ENCODE measurements at regions not wholly inside any gene's neighbourhood (a gene's known extent, or its start where the extent isn't known, plus 50 kb on each side); places are given as distances from the start of the nearest gene placed in this dataset.

DNA sequence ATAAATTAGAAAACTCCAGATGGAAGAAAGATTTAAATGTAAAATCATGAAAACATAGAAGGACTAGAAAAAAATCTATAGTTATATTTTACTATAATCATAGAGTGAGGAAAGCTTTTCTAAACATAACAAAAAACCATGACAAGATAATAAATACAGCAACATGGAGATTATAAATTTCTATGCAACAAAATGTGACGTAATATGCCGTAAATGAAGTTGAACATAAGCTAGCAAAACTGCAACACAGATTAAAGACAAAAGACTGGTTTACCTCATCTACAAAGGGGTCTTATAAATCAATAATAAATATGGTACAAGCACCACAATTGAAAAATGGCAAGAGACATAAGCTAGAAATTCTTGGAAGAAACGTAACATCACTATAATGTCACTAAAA is 140.4 kb downstream of the C4orf33 start (continued):
- TF ChIP-seq TEAD4 (IDR thresholded peaks at IDR 0.05; ENCODE audit: low read length) (no peak), TEAD4 (CRISPR knock-in tag; IDR thresholded peaks at IDR 0.05; ENCODE audit: borderline replicate concordance) (no peak)

DNA sequence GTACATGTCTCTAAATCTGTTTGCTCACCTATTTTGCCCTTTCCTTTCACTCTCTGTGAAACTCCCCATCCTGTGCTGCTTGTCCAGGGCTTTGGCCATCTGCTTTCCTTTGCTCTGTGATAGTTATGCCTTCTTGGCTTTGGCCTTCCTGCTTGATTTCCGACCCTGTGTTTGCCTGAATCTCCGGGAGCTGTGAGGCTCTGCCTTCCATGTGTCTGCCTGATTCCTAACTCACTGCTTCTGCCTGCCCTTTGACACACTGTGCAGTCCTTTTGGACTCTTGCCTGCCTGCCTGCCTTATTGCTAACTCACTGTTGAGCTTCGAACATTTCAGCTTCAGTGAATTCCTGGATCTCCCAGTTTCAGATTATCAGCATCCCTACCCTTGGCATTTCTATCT is 143.1 kb downstream of the C4orf33 start:
- DNase-seq (ENCODE audit: extremely low read depth in 1 of 4, low spot score in 3 of 4) (no peak), ATAC-seq (no peak), FAIRE-seq (no peak)
- no peaks in the 10 kb centered on the region for H3K36me3 ChIP-seq (ENCODE audit: control insufficient read depth, insufficient read depth, low read length)
- TF ChIP-seq KLF10 (CRISPR knock-in tag; IDR thresholded peaks at IDR 0.05) (no peak), ELF1 (tag; IDR thresholded peaks at IDR 0.05) (no peak), RCOR1 (IDR thresholded peaks at IDR 0.05; ENCODE audit: borderline replicate concordance in 1 of 2, low read depth in 2 of 2, low read length in 2 of 2) (no peak), NR1H2 (CRISPR knock-in tag; IDR thresholded peaks at IDR 0.05) (no peak), U2AF1 (optimal IDR thresholded peaks at IDR 0.05; ENCODE audit: low read depth, low read length) (no peak), ZBTB33 (CRISPR knock-in tag; IDR thresholded peaks at IDR 0.05) (no peak), ZBTB1 (CRISPR knock-in tag; IDR thresholded peaks at IDR 0.05; ENCODE audit: borderline replicate concordance, low read depth) (no peak), RBM25 (IDR thresholded peaks at IDR 0.05; ENCODE audit: low read depth, low read length, severe bottlenecking) (no peak)
- no peaks in the 10 kb centered on the region for H3K79me2 ChIP-seq (ENCODE audit: control insufficient read depth, insufficient read depth, low read length)
- no peak overlapping the region for H3K9ac ChIP-seq (ENCODE audit: insufficient read depth in 1 of 2, low read depth in 2 of 2, low read length in 2 of 2)
- BruUV-seq (replicated peaks), result no TSS peak
- in situ Hi-C loops (cut with MboI) (no loop called here), intact Hi-C loops (cut with micrococcal nuclease) (no loop called here)
- H3K4me3 ChIP-seq, result no peak overlapping the region
- no peak overlapping the region for H3K27ac ChIP-seq (ENCODE audit: extremely low read depth, low read depth, low read length)
- H2AFZ ChIP-seq (ENCODE audit: low read depth, low read length), result no peak overlapping the region
- H4K20me1 ChIP-seq (replicated peaks; ENCODE audit: control insufficient read depth, insufficient read depth, low read length), result no peaks in the 10 kb centered on the region
- 0% methylated on average over 3 of the region's 3 CpGs for WGBS (ENCODE audit: insufficient coverage, low coverage, missing lambda C conversion rate)
- H3K4me2 ChIP-seq (ENCODE audit: insufficient read depth, low read length), result no peak overlapping the region
- POLR2A ChIA-PET, result no interaction called here
- no peaks in the 10 kb centered on the region for H3K4me1 ChIP-seq (replicated peaks in 1 of 2; ENCODE audit: control insufficient read depth in 2 of 2, insufficient read depth in 2 of 2, low read length in 2 of 2)
- no peaks in the 10 kb centered on the region for H3K9me3 ChIP-seq (replicated peaks; ENCODE audit: control insufficient read depth, insufficient read depth, low read depth, low read length)
- H3K27me3 ChIP-seq (ENCODE audit: control insufficient read depth in 2 of 2, insufficient read depth in 2 of 2, low read length in 2 of 2), result no peaks in the 10 kb centered on the region
- CTCF ChIA-PET (ENCODE audit: low intra/inter-chr PET ratio), result no interaction called here
- no peaks in the 10 kb centered on the region for H3K9me1 ChIP-seq (ENCODE audit: control insufficient read depth, insufficient read depth, low read length)
